ENCODE measurements at regions not wholly inside any gene's neighbourhood (a gene's known extent, or its start where the extent isn't known, plus 50 kb on each side); places are given as distances from the start of the nearest gene placed in this dataset.

DNA sequence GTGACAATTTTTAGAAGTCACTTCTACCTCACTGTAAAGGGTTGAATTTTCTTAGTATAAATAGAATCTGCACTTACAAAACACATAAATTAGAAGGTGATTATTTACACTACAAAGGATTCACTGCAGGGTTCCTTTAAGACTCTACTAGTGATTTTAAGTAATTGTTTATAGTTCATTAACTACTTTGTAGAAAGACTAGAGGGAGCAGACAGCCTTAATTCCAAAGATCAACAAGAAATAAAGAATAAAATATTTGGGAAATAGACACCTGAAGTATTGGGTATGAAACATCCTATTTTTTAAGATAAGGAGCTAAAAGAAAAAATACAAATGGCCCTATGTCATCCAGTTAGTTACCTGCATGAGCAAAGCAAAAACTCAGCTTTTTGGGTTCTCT, 360.5 kb upstream of the ALCAM start (continued):
- no peak for TF ChIP-seq TEAD4 (IDR thresholded peaks at IDR 0.05; ENCODE audit: low read depth, low read length)
